ENCODE measurements at regions not wholly inside any gene's neighbourhood (a gene's known extent, or its start where the extent isn't known, plus 50 kb on each side); places are given as distances from the start of the nearest gene placed in this dataset.

- TF ChIP-seq EZH2 (IDR thresholded peaks at IDR 0.05; ENCODE audit: borderline replicate concordance, control insufficient read depth, low read depth, low read length), result no peak
- no peak for TF ChIP-seq POLR2A (IDR thresholded peaks at IDR 0.05; ENCODE audit: low read depth, low read length)
- TF ChIP-seq BRCA1 (IDR thresholded peaks at IDR 0.05; ENCODE audit: low read depth, low read length), result no peak
- no peak for TF ChIP-seq IRF4 (IDR thresholded peaks at IDR 0.05; ENCODE audit: low read depth, low read length)
- TF ChIP-seq ATF2 (IDR thresholded peaks at IDR 0.05; ENCODE audit: low read length), result no peak
- TF ChIP-seq MLLT1 (IDR thresholded peaks at IDR 0.05), result no peak
- TF ChIP-seq CTCF (IDR thresholded peaks at IDR 0.05 in 2 of 3, conservative IDR thresholded peaks at IDR 0.05 in 1 of 3; ENCODE audit: control insufficient read depth in 2 of 3, extremely low read depth in 1 of 3, insufficient read depth in 1 of 3, low read depth in 3 of 3, low read length in 3 of 3), result no peak
- TF ChIP-seq PBX3 (IDR thresholded peaks at IDR 0.05; ENCODE audit: insufficient replicate concordance, low read depth, low read length), result no peak
- TF ChIP-seq REST (IDR thresholded peaks at IDR 0.05; ENCODE audit: low read depth, low read length), result no peak
- no peak for TF ChIP-seq CEBPB (IDR thresholded peaks at IDR 0.05; ENCODE audit: borderline replicate concordance in 1 of 2, low read depth in 2 of 2, low read length in 2 of 2)
- no peak for TF ChIP-seq FOXM1 (IDR thresholded peaks at IDR 0.05; ENCODE audit: low read depth, low read length)
- TF ChIP-seq MYC (IDR thresholded peaks at IDR 0.05; ENCODE audit: insufficient read depth, insufficient read length, insufficient replicate concordance, low read length, severe bottlenecking), result no peak
- no peak for TF ChIP-seq TCF3 (IDR thresholded peaks at IDR 0.05; ENCODE audit: borderline replicate concordance, insufficient read depth, low read depth, low read length)
These were observed 352.7 kb upstream of the IGFBP7 start for GRCh38 chr4:57462843-57463242.

Measured in GM12878 (cell line).